Erythroblast (primary cell): ENCODE measurements at regions not wholly inside any gene's neighbourhood (a gene's known extent, or its start where the extent isn't known, plus 50 kb on each side); places are given as distances from the start of the nearest gene placed in this dataset.

Experiments
- GATA1 ChIP-seq: IDR thresholded peaks from 2 replicates; pipeline ENCODE4 v1.6.1; 2011; ENCODE audit warnings: low read depth, mild to moderate bottlenecking, control low read depth, low read length, moderate library complexity
- POLR2A ChIP-seq: IDR thresholded peaks from 2 replicates; pipeline ENCODE4 v1.6.1; 2011; ENCODE audit warnings: mild to moderate bottlenecking, low read length

DNA sequence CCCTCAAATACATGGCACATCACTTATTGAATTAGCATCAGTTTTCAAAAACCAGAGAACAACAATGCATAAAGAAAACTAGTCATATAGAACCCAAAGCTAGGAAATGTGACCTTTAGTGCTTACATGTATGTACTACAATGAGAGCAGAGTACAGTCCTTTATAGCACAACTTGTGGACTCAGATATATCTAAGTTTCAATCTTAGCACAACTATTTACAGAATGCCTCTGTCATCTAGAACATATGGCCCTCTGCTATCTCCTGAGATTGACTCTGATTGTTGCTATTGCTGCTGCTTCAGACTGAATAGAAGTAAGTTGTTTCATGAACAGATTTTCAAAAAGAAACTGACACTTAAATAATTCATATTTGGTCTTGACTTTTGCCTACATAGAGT, 1536.2 kb downstream of the EFNA5 start:
- TF ChIP-seq POLR2A (no peak), GATA1 (no peak)
